Colonic mucosa (tissue), 4 donors: ENCODE measurements at regions not wholly inside any gene's neighbourhood (a gene's known extent, or its start where the extent isn't known, plus 50 kb on each side); places are given as distances from the start of the nearest gene placed in this dataset.

ENCODE experiments used
- DNase-seq: peaks from one replicate; pipeline ENCODE4 v3.0.0-alpha.2; 2020
- H3K27ac ChIP-seq: fragments of 200-600 bp; one replicate; pipeline ENCODE4 v1.8.0; 2021
- H3K27me3 ChIP-seq: fragments of 200-600 bp; one replicate; pipeline ENCODE4 v1.8.0; 2021
- H3K36me3 ChIP-seq: fragments of 200-600 bp; one replicate; pipeline ENCODE4 v1.8.0; 2021
- H3K4me1 ChIP-seq: fragments of 200-600 bp; one replicate; pipeline ENCODE4 v1.8.0; 2021; ENCODE audit warnings: mild to moderate bottlenecking
- H3K4me3 ChIP-seq: fragments of 200-600 bp; one replicate; pipeline ENCODE4 v1.8.0; 2021
- H3K9ac ChIP-seq, 2 donors: one replicate each; pipeline ENCODE4 v1.7.0; 2013; ENCODE audit warnings: control low read depth in 2 of 2, low read depth in 2 of 2, low read length in 2 of 2
- H3K9me3 ChIP-seq: fragments of 200-600 bp; one replicate; pipeline ENCODE4 v1.8.0; 2021
- intact Hi-C: fragments of 100-400 bp; cut with DNase I; formaldehyde crosslinking; loops from one replicate; pipeline ENCODE4 v1.14.1; 2022
- TF ChIP-seq, protein P1 (sequence below): fragments of 200-600 bp; IDR thresholded peaks from one replicate; pipeline ENCODE4 v1.8.0; 2022; ENCODE audit warnings: antibody characterized with exemption, mild to moderate bottlenecking
- donor health status: healthy.
- donor health status: DM: no; HTN: no; CAD: no.
- donor health status: DM: no; HTN: no; CAD: no.

DNA sequence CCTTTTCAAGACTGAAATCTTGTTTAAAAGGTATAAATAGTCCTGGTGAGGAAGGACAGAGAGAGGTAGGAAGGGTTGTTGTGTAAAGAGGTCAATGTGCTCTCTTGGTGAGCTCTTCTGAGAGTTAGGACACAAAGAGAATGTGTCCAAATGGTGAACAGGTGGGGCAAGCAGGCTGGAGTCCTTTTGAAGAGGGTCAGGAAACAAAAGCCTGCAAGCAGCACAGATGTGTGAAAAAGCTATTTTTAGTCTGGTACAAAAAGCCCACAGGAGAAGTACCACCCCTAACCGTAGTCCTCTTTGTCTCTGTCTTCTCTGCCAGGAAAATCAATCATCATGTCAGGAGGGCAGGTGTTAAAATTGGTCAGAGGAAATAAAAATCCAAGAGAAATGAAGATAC is 54.4 kb upstream of the SYN3 start:
- intact Hi-C loops = no loop called here
- TF ChIP-seq, protein P1, sequence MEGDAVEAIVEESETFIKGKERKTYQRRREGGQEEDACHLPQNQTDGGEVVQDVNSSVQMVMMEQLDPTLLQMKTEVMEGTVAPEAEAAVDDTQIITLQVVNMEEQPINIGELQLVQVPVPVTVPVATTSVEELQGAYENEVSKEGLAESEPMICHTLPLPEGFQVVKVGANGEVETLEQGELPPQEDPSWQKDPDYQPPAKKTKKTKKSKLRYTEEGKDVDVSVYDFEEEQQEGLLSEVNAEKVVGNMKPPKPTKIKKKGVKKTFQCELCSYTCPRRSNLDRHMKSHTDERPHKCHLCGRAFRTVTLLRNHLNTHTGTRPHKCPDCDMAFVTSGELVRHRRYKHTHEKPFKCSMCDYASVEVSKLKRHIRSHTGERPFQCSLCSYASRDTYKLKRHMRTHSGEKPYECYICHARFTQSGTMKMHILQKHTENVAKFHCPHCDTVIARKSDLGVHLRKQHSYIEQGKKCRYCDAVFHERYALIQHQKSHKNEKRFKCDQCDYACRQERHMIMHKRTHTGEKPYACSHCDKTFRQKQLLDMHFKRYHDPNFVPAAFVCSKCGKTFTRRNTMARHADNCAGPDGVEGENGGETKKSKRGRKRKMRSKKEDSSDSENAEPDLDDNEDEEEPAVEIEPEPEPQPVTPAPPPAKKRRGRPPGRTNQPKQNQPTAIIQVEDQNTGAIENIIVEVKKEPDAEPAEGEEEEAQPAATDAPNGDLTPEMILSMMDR = no peak
- Histone ChIP-seq H3K9ac (no peak overlapping the region), H3K4me1 (no peaks in the 10 kb centered on the region), H3K36me3 (no peaks in the 10 kb centered on the region), H3K27ac (no peak overlapping the region), H3K27me3 (no peaks in the 10 kb centered on the region), H3K9me3 (no peaks in the 10 kb centered on the region), H3K4me3 (no peak overlapping the region)
- DNase-seq = no peak

DNA sequence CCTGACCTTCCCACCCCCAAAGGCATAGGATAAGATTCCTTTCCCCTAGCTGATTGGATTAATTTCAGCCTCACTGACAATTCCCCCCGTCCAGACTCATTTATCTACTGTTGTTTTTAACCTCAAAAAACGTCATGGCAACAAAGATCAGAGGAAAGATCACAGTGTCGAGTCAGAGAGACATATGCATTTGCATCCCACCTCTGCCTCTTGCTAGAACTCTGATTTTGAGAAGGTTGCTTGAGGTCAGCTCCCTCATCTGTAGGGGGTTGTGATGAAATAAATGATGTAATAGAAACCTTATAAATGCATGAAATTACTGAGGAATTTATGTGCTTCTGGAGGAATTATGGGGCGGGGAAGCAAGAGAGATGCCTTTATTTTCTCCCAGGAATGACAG is 53.3 kb upstream of the SYN3 start:
- H3K4me3 ChIP-seq = no peak overlapping the region
- H3K4me1 ChIP-seq = no peaks in the 10 kb centered on the region
- no peak for DNase-seq
- TF ChIP-seq, protein P1 = no peak
- no peak overlapping the region for H3K27ac ChIP-seq
- intact Hi-C loops = no loop called here
- H3K27me3 ChIP-seq = no peaks in the 10 kb centered on the region
- no peaks in the 10 kb centered on the region for H3K9me3 ChIP-seq
- no peak overlapping the region for H3K9ac ChIP-seq
- no peaks in the 10 kb centered on the region for H3K36me3 ChIP-seq

DNA sequence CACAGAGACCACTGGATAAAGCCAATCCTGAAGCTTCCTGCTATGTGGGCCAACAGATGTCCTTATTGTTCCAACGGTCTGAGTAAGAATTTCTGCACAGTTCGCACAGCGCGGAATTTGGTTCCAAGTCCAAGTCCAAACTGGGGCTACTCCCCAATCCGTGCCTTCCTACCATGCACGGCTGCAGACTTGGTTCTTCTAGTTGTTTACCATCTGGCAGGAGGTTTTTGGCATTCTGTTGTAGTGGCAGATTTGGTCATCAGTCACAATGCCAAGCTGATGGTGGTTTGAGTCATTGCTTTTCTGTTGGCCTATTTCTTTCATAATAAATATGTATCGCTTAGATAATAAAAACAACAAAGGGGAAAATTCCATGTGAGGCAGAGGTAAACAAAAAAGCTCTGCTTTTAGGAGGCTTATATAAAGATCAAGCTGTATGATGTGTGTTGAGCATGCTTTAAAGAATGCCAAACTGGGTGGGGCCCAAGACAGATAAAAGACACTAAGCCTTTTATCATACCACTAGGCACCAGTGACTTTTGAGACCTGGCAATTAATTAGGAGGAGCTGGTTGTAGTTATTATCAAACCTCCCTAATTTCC is 52.5 kb upstream of the SYN3 start:
- Histone ChIP-seq H3K36me3 (no peaks in the 10 kb centered on the region), H3K9ac (no peak overlapping the region), H3K27ac (no peak overlapping the region), H3K4me1 (no peaks in the 10 kb centered on the region), H3K9me3 (no peaks in the 10 kb centered on the region), H3K4me3 (no peak overlapping the region), H3K27me3 (no peaks in the 10 kb centered on the region)
- no peak for DNase-seq
- intact Hi-C loops = no loop called here
- TF ChIP-seq, protein P1 = no peak

DNA sequence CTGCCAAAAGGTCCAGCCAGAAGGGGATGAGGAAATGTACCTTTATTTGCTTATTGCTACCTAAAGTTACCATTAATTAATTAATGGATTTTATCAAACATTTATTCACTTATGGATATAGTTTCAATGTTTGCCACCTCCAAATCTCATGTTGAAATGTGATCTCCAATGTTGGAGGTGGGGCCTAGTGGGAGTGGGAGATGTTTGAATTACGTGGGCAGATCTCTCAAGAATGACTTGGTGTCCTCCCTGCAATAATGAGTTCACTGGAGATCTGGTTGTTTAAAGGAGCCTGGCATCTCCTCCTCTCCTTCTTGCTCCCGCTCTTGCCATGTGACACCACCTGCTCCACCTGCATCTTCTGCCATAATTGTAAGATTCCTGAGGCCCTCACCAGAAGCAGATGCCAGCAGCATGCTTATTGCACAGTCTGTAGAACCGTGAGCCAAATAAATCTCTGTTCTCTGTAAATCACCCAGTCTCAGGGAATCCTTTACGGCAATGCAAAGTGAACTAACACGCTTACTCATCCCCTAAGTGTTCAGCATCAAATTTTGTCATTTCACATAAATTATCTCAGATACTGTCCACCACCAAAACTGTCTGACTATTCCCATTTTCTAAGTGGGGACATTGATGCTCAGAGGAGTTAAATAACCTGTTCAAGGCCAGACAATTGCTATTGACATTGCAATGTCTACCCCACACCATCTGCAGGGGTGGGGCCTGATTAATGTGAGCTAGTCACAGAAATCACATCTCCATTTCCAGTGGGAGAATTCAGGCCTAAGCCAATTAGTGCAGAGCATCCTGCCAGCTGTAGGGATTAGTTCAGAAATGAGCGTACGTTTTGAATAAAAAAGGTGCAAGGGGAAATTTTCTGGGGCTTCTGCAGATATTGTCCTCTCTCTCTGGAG is 51.6 kb upstream of the SYN3 start:
- DNase-seq = no peak
- Histone ChIP-seq H3K27ac (no peak overlapping the region), H3K4me1 (no peaks in the 10 kb centered on the region), H3K9ac (no peak overlapping the region), H3K27me3 (no peaks in the 10 kb centered on the region), H3K36me3 (no peaks in the 10 kb centered on the region), H3K9me3 (no peaks in the 10 kb centered on the region), H3K4me3 (no peak overlapping the region)
- intact Hi-C loops = no loop called here
- TF ChIP-seq, protein P1 = no peak

DNA sequence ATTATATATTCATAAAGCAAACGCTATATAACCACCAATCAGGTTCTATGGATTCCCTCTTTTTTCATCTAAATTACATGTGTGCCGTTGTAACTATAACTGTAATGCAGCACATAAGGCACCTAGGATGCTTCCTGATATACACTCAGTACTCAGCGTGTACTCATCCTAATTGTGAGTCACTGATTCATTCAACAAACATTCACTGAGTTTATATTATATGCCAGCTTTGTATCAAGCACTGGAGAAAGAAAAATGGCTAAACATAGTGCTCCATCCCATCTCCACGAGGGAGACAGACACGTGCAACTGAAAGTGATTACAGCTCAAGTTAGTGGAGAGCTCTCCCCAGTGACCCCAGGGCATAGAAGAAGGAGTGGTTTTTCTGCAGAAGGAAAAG is 49.9 kb upstream of the SYN3 start:
- H3K27me3 ChIP-seq = no peaks in the 10 kb centered on the region
- no peaks in the 10 kb centered on the region for H3K9me3 ChIP-seq
- no peak for DNase-seq
- TF ChIP-seq, protein P1 = no peak
- no peaks in the 10 kb centered on the region for H3K4me1 ChIP-seq
- H3K36me3 ChIP-seq = no peaks in the 10 kb centered on the region
- no peak overlapping the region for H3K27ac ChIP-seq
- H3K9ac ChIP-seq = no peak overlapping the region
- intact Hi-C loops = no loop called here
- no peak overlapping the region for H3K4me3 ChIP-seq
